Endothelial cell of umbilical vein (primary cell): ENCODE measurements at regions not wholly inside any gene's neighbourhood (a gene's known extent, or its start where the extent isn't known, plus 50 kb on each side); places are given as distances from the start of the nearest gene placed in this dataset.

ENCODE experiments used
- EZH2 ChIP-seq: IDR thresholded peaks from 2 replicates; pipeline ENCODE4 v1.6.1; 2012; ENCODE audit warnings: borderline replicate concordance, low read depth, mild to moderate bottlenecking, moderate library complexity, low read length, inconsistent platforms; ENCODE audit not compliant: severe bottlenecking
- TF ChIP-seq, protein P1 (sequence below), 2 donors: IDR thresholded peaks; 1 replicate in 1 of 2; 2 replicates in 1 of 2; pipeline ENCODE4 v1.5.1; 2011; ENCODE audit warnings: low read length in 2 of 2, mild to moderate bottlenecking in 2 of 2, moderate library complexity in 2 of 2, control low read depth in 1 of 2, inconsistent platforms in 1 of 2, low read depth in 1 of 2; ENCODE audit not compliant: insufficient read depth in 1 of 2; ENCODE audit errors: extremely low read depth in 1 of 2

DNA sequence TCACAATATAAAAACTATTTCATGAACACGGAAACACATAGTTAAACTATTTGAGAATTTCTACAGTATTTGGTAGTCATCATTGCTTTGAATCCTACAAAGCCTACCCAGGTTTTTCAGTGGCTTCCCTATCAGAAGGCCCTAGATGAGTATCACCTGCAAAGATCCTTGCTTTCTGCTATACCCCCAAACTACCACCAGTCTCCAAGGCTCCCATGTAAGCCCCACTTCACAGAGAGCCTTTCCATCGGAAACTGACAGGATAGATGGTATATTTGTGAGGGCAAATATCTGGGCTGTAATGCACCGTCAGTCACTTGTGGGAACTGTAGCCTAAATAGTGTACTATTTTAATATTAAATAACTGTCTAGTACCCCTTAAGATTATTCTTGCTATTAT lies 674.3 kb downstream of the BRINP3 start:
- TF ChIP-seq EZH2, result no peak
- TF ChIP-seq, protein P1, sequence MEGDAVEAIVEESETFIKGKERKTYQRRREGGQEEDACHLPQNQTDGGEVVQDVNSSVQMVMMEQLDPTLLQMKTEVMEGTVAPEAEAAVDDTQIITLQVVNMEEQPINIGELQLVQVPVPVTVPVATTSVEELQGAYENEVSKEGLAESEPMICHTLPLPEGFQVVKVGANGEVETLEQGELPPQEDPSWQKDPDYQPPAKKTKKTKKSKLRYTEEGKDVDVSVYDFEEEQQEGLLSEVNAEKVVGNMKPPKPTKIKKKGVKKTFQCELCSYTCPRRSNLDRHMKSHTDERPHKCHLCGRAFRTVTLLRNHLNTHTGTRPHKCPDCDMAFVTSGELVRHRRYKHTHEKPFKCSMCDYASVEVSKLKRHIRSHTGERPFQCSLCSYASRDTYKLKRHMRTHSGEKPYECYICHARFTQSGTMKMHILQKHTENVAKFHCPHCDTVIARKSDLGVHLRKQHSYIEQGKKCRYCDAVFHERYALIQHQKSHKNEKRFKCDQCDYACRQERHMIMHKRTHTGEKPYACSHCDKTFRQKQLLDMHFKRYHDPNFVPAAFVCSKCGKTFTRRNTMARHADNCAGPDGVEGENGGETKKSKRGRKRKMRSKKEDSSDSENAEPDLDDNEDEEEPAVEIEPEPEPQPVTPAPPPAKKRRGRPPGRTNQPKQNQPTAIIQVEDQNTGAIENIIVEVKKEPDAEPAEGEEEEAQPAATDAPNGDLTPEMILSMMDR (IDR thresholded peaks at IDR 0.05; ENCODE audit: extremely low read depth in 1 of 2, insufficient read depth in 1 of 2, low read depth in 1 of 2, low read length in 2 of 2), result no peak
